Glutamatergic neuron (in vitro differentiated cells): ENCODE measurements at regions not wholly inside any gene's neighbourhood (a gene's known extent, or its start where the extent isn't known, plus 50 kb on each side); places are given as distances from the start of the nearest gene placed in this dataset.

Source experiments
- DNase-seq: peaks from one replicate; pipeline ENCODE4 v3.0.0; 2022
- H3K27ac Mint-ChIP-seq: one replicate; pipeline ENCODE4 v1.8.0; 2020; ENCODE audit warnings: mild to moderate bottlenecking, mixed read lengths, inconsistent platforms; ENCODE audit not compliant: unreplicated experiment
- H3K27me3 Mint-ChIP-seq: one replicate; pipeline ENCODE4 v1.8.0; 2020; ENCODE audit warnings: mild to moderate bottlenecking, moderate library complexity, mixed read lengths, inconsistent platforms; ENCODE audit not compliant: unreplicated experiment
- H3K36me3 Mint-ChIP-seq: one replicate; pipeline ENCODE4 v1.8.0; 2020; ENCODE audit warnings: mild to moderate bottlenecking, mixed read lengths, inconsistent platforms; ENCODE audit not compliant: unreplicated experiment
- H3K4me1 Mint-ChIP-seq: one replicate; pipeline ENCODE4 v1.8.0; 2020; ENCODE audit warnings: mild to moderate bottlenecking, low read depth, mixed read lengths, inconsistent platforms; ENCODE audit not compliant: unreplicated experiment
- H3K4me3 Mint-ChIP-seq: one replicate; pipeline ENCODE4 v1.8.0; 2020; ENCODE audit warnings: mild to moderate bottlenecking, mixed read lengths, inconsistent platforms; ENCODE audit not compliant: unreplicated experiment
- H3K9me3 Mint-ChIP-seq: one replicate; pipeline ENCODE4 v1.8.0; 2020; ENCODE audit warnings: mild to moderate bottlenecking, moderate library complexity, mixed read lengths, inconsistent platforms; ENCODE audit not compliant: unreplicated experiment
- CTCF ChIP-seq: fragments of 200-600 bp; sonication (generic); IDR thresholded peaks from one replicate; pipeline ENCODE4 v1.5.0; 2021; ENCODE audit not compliant: partially characterized antibody, unreplicated experiment

DNA sequence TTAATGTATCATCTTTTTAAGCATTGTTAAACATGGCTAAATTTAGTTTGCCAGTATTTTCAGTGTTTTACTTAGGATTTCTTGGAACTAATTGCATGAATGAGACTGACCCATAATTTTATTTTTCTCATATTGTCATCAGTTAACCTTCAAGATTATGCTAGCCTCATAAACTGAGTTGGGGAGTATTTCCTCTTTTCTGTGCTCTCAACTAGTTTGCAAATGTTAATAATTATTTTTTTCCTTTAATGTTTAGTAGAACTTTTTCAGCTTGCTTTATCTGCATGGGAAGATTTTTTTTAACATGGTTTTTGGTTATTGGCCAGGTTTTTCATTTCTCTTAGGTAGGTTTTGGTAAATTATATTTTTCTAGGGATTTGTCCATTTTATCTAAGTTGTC is 235.4 kb upstream of the SESN3 start:
- DNase-seq = no peak
- Mint-ChIP-seq H3K9me3 (no peaks in the 10 kb centered on the region), H3K4me1 (no peaks in the 10 kb centered on the region), H3K4me3 (no peak overlapping the region), H3K36me3 (peaks cover 8% of the 10 kb centered on the region), H3K27ac (no peak overlapping the region), H3K27me3 (no peaks in the 10 kb centered on the region)
- TF ChIP-seq CTCF = no peak

DNA sequence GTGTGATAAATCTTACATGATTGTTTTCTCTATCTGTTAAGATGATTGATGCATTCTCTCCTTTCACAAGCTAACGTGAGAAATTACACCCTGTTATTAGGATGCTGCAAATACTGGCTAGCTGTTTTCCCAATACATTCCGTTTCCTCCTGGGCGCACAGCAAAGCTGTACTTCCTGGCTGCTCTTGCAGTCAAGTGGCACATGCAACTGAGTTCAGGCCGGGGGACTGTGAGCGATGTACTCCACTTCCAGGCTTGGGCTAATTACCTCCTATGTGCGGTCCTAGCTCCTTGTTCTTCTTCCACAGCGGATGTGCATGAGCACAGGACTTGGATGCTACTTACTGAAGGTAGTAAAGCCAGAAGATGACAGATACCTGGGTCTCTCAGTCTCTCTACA is 234.9 kb upstream of the SESN3 start:
- Mint-ChIP-seq H3K27me3 (no peaks in the 10 kb centered on the region), H3K36me3 (peaks cover 9% of the 10 kb centered on the region), H3K9me3 (no peaks in the 10 kb centered on the region), H3K4me1 (no peaks in the 10 kb centered on the region), H3K27ac (no peak overlapping the region), H3K4me3 (no peak overlapping the region)
- no peak for TF ChIP-seq CTCF
- DNase-seq = no peak

DNA sequence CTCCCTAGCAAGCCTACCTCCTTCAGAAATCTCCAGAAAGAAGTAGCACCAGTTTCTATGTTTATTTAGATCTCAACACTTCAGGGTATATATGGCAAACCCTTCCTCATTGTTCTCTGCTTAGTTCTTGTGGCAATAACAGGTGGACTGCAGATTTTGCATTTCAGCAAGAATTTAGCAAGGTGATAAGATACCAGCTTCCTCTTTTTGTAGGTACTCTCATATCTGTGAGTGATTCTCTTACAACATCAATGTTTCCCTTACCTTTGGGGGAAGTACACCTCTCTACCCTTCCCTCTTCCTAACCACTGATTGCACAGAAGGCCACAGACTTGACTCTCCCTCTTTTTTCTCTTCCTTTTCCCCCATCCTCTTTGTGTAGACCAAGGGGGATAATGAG is 230.9 kb upstream of the SESN3 start:
- Mint-ChIP-seq H3K4me1 (no peaks in the 10 kb centered on the region), H3K9me3 (peaks cover 2% of the 10 kb centered on the region), H3K27ac (no peak overlapping the region), H3K36me3 (peaks cover 9% of the 10 kb centered on the region), H3K4me3 (no peak overlapping the region), H3K27me3 (no peaks in the 10 kb centered on the region)
- no peak for TF ChIP-seq CTCF
- no peak for DNase-seq

- Mint-ChIP-seq H3K4me3 (no peak overlapping the region), H3K9me3 (peaks cover 2% of the 10 kb centered on the region), H3K4me1 (no peaks in the 10 kb centered on the region), H3K36me3 (peaks cover 12% of the 10 kb centered on the region), H3K27me3 (no peaks in the 10 kb centered on the region), H3K27ac (no peak overlapping the region)
- no peak for DNase-seq
- TF ChIP-seq CTCF = no peak
These were observed 230.3 kb upstream of the SESN3 start for GRCh38 chr11:95461348-95461747.

- TF ChIP-seq CTCF = no peak
- Mint-ChIP-seq H3K27me3 (peaks cover 2% of the 10 kb centered on the region), H3K36me3 (peaks cover 12% of the 10 kb centered on the region), H3K4me1 (no peaks in the 10 kb centered on the region), H3K9me3 (peaks cover 2% of the 10 kb centered on the region), H3K27ac (no peak overlapping the region), H3K4me3 (no peak overlapping the region)
- DNase-seq = no peak
These were observed 228.5 kb upstream of the SESN3 start for GRCh38 chr11:95459291-95460042.
